ENCODE measurements at regions not wholly inside any gene's neighbourhood (a gene's known extent, or its start where the extent isn't known, plus 50 kb on each side); places are given as distances from the start of the nearest gene placed in this dataset.

DNA sequence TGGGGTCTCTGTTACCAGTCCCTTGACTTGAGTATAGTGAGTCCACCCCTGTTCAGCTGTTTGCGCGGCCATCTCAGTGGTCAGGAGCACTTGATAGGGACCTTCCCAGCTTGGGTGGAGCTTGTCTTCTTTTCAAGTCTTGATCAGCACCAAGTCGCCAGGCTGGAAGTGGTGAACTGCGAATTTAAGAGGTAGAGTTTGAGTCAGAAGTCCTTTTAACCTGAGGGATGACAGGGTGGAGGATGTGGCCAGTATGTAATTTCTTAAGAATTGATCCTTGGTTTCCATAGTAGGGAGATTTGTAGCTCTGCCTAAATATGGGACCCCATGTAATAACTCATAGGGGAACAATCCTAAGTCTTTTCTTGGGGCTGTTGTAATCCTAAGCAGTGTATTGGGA lies 86.3 kb upstream of the XCR1 start:
- peak; percentile 53 for DNase-seq (ENCODE audit: low read depth)

DNA sequence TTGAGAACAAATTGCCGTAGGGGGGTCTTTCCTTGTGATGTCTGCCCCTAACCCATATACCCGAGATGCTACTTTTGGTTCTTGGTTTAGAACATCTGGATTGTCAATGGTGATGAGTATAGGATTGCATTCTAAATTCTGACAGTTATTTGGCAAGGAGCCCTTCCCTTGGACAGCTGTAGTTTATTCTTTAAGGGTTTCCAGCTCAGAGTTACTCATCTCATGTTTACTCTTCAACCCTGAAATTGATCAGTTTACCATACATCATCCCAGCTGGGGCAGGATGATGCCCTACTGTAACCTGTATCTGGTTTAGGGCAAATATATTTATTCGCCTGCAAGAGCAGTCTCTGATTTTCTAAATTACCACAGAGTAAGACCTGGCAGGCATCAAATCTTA lies 85.7 kb upstream of the XCR1 start:
- DNase-seq (ENCODE audit: low read depth) = peak; percentile 76

DNA sequence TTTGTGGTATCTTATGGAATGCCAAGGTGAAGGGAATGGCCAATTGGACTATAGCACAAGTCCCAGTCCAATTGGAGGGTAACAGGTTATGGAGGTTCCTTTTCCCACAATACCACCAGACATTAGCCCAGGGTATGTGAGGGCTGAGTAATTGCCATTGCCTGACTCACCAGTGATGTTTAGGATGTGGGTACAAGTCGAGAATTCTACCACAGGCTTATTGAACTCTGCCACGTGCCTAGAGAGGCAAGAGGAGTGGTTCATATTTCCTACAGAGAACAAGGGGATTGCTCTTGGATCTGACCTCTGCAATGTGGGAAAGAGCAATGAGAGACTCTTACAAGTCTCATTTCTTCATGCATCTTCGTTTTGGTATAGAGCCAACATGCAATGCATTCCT lies 85.0 kb upstream of the XCR1 start:
- peak; percentile 97 for DNase-seq (ENCODE audit: low read depth)

GRCh38 chr3:46110701-46111493 lies 83.6 kb upstream of the XCR1 start:
- DNase-seq (ENCODE audit: low read depth) = peak; percentile 100

DNA sequence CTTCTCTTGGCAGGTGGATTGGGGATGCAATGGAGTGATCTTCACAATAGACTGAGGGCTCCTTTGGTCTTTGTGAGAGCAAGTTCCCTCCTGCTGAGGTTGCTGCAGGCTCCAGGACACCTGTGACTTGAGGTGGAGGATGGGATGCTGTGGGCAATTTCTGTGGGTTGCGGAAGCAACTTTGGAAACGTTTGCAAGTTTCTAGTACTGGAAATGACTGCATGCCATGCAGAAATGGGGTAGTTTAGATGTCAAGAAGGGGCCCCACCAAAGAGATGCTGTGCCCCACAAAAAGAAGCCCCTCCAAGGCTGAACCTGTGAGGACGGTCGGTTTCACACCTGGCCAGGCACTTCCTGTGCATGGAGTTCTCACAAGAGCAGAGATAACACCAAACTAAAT lies 80.4 kb upstream of the XCR1 start:
- DNase-seq (ENCODE audit: low read depth) = no peak

- no peak for DNase-seq (ENCODE audit: low read depth)
Measured at GRCh38 chr3:46105306-46105919, 78.1 kb upstream of the XCR1 start.

DNA sequence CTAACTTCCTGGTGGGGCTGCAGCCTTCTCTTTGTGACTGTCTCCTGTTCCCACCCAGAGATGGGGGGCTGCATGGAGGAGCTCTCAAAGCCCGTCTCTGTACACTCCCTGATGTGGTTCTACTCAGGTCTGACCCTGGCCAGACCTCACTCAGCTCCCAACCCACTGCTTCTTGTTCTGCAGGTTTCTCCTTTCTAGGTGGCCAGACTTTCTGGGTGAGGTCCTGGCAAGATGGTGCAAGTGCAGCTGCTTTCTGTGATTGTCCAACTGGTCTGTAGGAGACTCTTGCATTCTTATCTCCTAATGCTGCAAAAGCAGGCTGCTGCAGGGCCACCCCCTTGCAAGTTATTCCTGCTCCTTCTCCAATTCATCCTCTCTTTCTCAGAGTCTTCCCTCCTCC lies 77.4 kb upstream of the XCR1 start:
- no peak for DNase-seq (ENCODE audit: low read depth)

GRCh38 chr3:46102780-46103130 lies 75.5 kb upstream of the XCR1 start:
- DNase-seq (ENCODE audit: low read depth) = no peak

DNA sequence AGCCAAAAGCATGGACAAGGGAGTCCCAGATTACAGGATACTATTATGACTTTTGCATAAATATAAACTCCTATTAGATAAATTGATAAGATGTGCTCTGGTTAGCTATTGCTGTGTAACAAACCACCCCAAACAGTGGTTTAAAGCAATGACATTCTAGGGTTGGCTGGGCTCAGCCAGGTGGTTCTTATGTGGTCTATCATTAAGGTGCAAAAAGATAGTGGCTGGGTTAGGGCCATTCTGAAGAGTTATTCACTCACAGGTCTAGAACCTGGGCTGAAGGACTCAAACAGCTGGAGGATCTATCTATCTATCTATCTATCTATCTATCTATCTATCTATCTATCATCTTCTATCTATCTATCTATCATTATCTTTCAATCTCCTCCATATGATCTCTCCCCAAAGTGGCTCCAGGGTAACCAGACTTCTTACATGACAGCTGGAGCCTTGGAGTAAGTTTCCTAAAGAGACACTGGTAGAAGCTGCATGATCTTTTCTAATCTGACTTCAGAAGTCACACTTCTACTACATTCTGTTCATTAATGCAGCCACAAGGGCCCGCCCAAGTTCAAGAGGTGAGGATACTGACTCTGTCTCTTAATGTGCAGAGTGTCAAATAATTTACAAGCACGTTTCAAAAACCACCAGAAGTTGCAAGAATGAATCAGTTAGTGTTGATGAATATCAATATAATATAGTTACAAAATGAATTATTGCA lies 74.9 kb upstream of the XCR1 start:
- DNase-seq (ENCODE audit: low read depth) = no peak

DNA sequence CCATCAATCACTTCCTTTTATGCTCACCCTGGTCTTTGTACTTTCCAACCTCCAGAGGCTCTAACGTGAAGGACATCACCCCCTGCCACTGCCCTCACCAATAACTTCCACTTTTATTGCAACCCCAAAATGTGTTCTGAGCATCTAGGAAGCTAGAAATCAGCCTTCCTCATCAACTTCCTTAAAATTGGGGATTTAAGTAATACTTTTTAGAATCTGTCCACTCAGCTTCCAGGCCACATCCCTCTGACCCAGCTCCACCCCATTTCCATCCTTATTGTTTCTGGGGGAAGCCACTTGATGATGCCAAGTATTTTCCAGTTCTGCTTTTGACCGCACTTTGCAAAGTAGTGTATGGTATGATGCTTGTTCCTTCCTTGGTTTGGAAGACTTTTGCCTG lies 73.5 kb upstream of the XCR1 start:
- no peak for DNase-seq (ENCODE audit: low read depth)

DNA sequence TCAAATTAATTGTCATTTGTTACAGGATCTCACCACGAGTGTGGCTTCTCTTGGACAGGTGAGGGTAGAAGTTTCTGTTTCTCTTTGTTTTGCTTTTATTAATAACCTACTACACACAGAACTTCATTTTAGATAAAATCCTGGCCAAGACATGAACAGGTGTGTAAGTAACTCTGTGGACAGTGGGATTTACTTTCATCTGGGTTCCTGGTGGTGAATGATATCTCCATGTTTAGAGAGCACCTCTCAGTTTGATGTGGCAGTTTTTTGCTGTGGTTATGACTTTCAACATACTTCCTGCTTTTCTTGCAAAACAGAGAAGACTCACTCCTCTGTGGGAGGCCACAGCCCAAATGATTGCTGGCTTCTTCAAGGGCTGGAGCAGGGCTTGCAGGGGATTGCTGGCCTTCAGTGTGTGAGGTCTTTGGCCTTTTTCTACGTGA lies 71.1 kb upstream of the XCR1 start:
- DNase-seq (ENCODE audit: low read depth) = peak; percentile 82

DNA sequence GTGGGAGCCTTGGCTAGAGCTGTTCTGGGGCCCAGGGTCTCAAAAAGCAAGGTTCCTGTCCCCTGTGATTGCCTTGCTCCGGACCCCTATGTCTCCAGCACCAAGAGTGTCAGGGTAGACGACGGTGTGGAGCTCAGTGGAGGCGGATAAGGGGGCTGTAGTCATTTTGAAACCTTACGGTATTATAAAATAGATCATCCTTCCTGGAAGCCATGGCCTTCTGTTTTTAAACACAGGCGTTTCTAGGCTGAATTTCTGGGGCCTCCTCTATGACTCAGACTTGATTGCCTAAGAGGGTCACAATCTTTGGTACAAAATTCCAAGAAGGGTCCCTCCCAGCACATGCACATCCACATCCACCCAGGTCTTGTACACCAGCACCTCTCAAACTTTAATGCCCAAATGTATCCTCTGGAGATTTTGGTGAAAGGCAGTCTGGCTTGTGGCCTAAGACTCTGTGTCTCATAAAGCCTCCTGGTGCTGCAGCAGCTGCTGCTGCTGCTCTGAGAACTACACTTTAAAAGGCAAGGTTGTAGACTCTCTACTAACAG lies 70.5 kb upstream of the XCR1 start:
- peak; percentile 71 for DNase-seq (ENCODE audit: low read depth)

GRCh38 chr3:46096781-46097180 lies 69.5 kb upstream of the XCR1 start:
- DNase-seq (ENCODE audit: low read depth) = peak; percentile 84

GRCh38 chr3:46096336-46096735 lies 69.1 kb upstream of the XCR1 start:
- peak; percentile 78 for DNase-seq (ENCODE audit: low read depth)

- DNase-seq (ENCODE audit: low read depth) = no peak
Measured at GRCh38 chr3:46095307-46095706, 68.0 kb upstream of the XCR1 start.

GRCh38 chr3:46094506-46094905 lies 67.2 kb upstream of the XCR1 start:
- DNase-seq (ENCODE audit: low read depth) = peak; percentile 34

- DNase-seq (ENCODE audit: low read depth) = no peak
Measured at GRCh38 chr3:46093966-46094365, 66.7 kb upstream of the XCR1 start.

DNA sequence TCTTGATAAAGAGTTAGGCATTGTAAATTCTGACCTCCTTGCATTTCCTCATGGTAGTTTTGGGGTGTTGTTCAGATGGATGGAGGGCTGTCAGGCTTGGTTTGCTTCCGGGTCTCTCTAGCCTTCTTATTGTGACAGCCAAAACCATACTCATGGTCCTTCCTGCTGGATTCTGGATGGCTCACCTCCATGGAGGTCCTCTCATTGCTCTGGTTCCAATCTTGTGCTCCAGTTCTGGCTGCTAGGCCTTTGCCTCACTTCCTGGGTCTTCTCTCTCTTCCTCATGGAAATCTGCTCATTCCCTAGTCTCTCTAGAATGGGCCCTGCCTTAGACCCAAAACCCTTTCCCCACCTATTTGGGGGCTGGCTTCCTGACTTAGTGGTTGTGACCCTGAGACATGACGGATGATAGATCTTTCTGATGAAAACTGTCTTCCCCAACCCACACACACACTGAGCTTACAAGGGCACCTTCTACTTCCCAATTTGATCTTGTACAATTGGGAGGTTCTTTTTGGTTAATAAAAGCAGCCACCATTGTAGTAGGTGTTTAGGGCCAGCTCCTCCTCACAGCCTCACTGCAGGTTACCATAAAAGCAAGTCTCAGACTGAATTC lies 66.2 kb upstream of the XCR1 start:
- DNase-seq (ENCODE audit: low read depth) = no peak

DNA sequence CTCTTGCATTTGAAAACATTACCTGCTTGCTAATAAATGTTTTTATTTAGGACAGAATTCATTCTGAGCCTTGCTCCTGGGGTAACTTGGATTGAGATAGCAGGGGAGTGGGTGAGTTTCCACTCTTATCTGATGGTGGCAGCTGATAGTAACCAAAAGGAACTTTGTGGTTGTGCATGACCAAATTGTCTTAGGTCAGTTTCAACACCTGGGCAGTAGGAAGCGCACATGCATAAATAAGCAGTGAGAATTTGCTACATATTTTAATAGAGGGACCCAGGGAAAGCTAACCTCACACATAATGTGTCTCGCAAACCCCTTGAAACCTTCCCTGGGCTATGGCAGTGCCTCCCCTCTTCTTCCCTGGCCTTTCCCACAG lies 65.4 kb upstream of the XCR1 start:
- DNase-seq (ENCODE audit: low read depth) = no peak

DNA sequence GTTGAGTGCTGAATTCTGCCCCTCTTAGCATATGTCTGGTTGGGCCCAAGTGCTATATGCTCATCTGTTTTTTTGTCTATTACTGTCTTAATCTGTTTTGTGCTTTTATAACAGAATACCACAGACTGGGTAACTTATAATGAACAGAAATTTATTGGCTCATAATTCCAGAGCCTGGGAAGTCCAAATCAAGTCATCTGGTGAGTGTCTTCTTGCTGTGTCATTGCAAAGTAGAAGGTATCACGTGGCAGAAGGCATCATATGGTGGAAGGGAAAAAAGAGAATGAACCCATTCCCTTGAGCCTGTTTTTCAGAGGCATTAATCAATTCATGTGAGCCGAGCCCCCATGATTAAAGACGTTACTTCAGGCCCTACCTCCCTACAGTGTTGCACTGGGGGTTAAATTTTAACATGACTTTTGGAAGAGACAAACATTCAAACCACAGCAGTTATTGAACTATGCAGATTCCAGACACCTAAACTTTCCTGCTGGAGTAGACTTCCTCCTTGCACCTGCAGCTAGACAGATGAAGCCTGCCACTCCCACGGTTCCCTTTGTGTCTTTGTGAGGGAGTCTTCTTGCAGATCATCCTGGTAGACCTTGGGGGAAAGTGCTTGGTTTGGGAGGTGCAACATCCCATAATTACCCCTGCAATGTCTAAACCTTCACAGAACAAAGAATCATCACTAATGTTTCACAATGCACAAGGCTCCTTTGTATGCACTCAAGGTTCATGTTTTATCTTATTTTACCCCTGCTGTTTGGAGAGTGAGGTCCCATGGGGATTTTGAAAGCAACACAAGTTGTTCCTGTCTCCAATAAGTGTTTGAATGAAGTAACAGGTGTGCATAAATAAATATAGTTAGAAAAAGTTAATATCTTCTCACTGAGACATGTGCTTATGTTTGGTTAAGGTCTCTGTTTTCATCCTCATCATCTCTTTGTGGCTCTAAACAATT lies 64.7 kb upstream of the XCR1 start:
- no peak for DNase-seq (ENCODE audit: low read depth)

- no peak for DNase-seq (ENCODE audit: low read depth)
Measured at GRCh38 chr3:46091046-46091445, 63.8 kb upstream of the XCR1 start.
